GM18873 (cell line): ENCODE measurements at regions not wholly inside any gene's neighbourhood (a gene's known extent, or its start where the extent isn't known, plus 50 kb on each side); places are given as distances from the start of the nearest gene placed in this dataset.

Experiments
- ATAC-seq: cut with Tn5 transposase; IDR thresholded peaks from one replicate; pipeline ENCODE4 v1.9.1; 2021; ENCODE audit warnings: mild to moderate bottlenecking, moderate library complexity, moderate number of reproducible peaks; ENCODE audit not compliant: unreplicated experiment, low FRiP score

- ATAC-seq, result no peak
These were observed 391.7 kb upstream of the SALL3 start for GRCh38 chr18:78587626-78588600.

- ATAC-seq, result no peak
These were observed 389.6 kb upstream of the SALL3 start for GRCh38 chr18:78589916-78590437.

GRCh38 chr18:78595453-78595852 is 384.2 kb upstream of the SALL3 start:
- no peak for ATAC-seq

- no peak for ATAC-seq
These were observed 383.6 kb upstream of the SALL3 start for GRCh38 chr18:78595924-78596573.

GRCh38 chr18:78596794-78597345 is 382.7 kb upstream of the SALL3 start:
- no peak for ATAC-seq

GRCh38 chr18:78601349-78601748 is 378.3 kb upstream of the SALL3 start:
- no peak for ATAC-seq

GRCh38 chr18:78601923-78602322 is 377.7 kb upstream of the SALL3 start:
- ATAC-seq, result no peak

- no peak for ATAC-seq
These were observed 377.2 kb upstream of the SALL3 start for GRCh38 chr18:78602430-78602829.

GRCh38 chr18:78603102-78603983 is 376.3 kb upstream of the SALL3 start:
- no peak for ATAC-seq

GRCh38 chr18:78605255-78605654 is 374.4 kb upstream of the SALL3 start:
- no peak for ATAC-seq

- no peak for ATAC-seq
These were observed 372.4 kb upstream of the SALL3 start for GRCh38 chr18:78607221-78607620.

GRCh38 chr18:78607784-78608183 is 371.8 kb upstream of the SALL3 start:
- ATAC-seq, result no peak

GRCh38 chr18:78610179-78610578 is 369.4 kb upstream of the SALL3 start:
- no peak for ATAC-seq

- no peak for ATAC-seq
These were observed 368.3 kb upstream of the SALL3 start for GRCh38 chr18:78611201-78611800.

- ATAC-seq, result no peak
These were observed 367.7 kb upstream of the SALL3 start for GRCh38 chr18:78611869-78612268.

- no peak for ATAC-seq
These were observed 367.3 kb upstream of the SALL3 start for GRCh38 chr18:78612318-78612717.

GRCh38 chr18:78612801-78613200 is 366.8 kb upstream of the SALL3 start:
- ATAC-seq, result no peak

GRCh38 chr18:78618726-78619125 is 360.9 kb upstream of the SALL3 start:
- no peak for ATAC-seq

- ATAC-seq, result no peak
These were observed 359.8 kb upstream of the SALL3 start for GRCh38 chr18:78619854-78620253.

- ATAC-seq, result no peak
These were observed 359.3 kb upstream of the SALL3 start for GRCh38 chr18:78620326-78620725.
